ENCODE measurements at regions not wholly inside any gene's neighbourhood (a gene's known extent, or its start where the extent isn't known, plus 50 kb on each side); places are given as distances from the start of the nearest gene placed in this dataset.

DNA sequence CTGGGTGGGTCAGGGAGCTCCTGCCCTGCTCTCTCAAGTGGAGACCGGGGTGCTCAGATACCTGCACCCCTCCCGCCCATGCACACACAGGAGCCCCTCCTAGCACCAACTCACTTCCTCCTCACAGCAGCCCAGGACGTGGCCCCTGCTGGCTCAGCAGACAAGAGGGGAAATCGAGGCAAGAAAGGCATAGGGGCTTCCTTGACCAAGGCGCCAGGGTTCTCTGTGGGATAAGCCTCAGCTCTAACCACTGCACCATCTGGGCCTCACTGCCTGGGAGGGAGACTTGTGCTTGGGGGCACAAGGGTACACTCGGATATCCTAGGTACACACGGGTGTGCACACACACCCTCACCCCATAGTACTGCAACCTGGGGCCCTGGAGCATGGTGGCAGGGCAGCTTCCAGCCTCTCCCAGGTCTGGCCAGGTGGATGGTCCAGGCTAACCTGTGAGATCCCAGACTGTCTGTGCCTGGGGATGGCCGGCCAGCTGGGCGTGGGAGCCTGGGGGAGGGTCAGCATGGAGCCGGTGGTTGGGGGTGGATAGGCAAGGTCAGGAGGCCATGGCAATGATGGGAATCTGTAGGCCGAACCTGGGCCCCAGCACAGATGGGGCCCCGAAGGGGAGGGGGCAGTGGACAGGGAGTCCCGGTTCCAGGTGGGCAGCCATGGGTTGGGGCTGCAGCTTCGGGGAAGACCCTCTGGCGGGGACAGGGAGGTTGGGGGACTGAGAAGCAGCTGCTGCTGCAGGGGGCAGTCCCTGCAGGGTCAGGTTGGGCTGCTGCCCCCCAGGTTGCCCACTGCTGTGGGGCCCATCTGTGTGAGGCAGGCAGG is 312.4 kb downstream of the TMEM121 start:
- peaks cover 53% of the 10 kb centered on the region for H3K9me3 Mint-ChIP-seq
- TF ChIP-seq, protein P1, sequence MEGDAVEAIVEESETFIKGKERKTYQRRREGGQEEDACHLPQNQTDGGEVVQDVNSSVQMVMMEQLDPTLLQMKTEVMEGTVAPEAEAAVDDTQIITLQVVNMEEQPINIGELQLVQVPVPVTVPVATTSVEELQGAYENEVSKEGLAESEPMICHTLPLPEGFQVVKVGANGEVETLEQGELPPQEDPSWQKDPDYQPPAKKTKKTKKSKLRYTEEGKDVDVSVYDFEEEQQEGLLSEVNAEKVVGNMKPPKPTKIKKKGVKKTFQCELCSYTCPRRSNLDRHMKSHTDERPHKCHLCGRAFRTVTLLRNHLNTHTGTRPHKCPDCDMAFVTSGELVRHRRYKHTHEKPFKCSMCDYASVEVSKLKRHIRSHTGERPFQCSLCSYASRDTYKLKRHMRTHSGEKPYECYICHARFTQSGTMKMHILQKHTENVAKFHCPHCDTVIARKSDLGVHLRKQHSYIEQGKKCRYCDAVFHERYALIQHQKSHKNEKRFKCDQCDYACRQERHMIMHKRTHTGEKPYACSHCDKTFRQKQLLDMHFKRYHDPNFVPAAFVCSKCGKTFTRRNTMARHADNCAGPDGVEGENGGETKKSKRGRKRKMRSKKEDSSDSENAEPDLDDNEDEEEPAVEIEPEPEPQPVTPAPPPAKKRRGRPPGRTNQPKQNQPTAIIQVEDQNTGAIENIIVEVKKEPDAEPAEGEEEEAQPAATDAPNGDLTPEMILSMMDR (IDR thresholded peaks at IDR 0.05), result no peak
- H3K4me1 Mint-ChIP-seq (ENCODE audit: low read depth), result no peaks in the 10 kb centered on the region
- H3K27me3 Mint-ChIP-seq (ENCODE audit: insufficient read depth), result peaks cover 3% of the 10 kb centered on the region
- no peak overlapping the region for H3K4me3 Mint-ChIP-seq
- no peak for DNase-seq
- H3K27ac Mint-ChIP-seq, result no peak overlapping the region
- peaks cover 8% of the 10 kb centered on the region; the same call in 1 of the 2 replicates for H3K36me3 Mint-ChIP-seq (ENCODE audit: low read depth)

DNA sequence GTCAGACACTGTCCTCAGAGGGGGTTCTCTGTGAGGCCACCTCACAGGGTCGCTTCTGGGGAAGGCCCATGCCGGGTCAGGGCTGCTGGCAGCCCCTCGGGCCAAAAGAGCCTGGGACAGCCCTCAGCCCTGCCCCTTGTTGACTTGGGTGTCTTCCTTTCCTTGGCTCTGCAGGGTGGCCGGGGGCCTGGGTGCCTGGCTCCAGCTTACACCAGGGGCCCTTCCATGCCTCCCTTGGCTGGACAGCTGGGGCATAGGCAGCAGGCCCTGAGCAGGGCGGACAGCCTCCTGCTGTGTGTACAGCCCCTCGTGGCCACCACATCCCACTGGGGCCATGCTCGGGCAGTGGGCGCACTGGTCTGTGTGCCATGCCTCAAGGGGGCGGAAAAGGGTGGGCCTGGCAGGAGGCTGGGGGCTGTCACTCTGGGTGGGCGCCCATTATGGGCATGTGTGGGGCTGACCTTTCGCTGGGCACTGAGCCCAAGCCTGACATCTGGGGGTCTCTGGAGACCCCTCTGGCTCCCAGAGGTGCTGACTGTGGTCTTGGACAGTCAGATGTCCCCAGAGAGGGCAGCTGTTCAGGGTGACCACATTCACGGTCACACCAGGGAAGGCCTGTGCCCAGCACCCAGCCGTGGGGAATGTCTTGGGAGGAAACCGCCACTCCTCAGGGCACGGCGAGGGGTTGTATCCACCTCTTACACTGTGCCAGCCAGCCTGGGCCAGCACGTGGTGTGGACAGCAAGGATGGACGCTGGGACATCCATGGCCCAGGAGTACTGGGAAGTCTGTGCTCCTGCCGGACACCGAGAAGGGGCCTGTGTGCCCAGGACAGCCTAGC is 313.3 kb downstream of the TMEM121 start:
- TF ChIP-seq, protein P1 (IDR thresholded peaks at IDR 0.05), result no peak
- Mint-ChIP-seq H3K27ac (no peak overlapping the region), H3K4me1 (ENCODE audit: low read depth) (no peaks in the 10 kb centered on the region), H3K36me3 (ENCODE audit: low read depth) (peaks cover 8% of the 10 kb centered on the region; the same call in 1 of the 2 replicates), H3K27me3 (ENCODE audit: insufficient read depth) (peaks cover 3% of the 10 kb centered on the region), H3K4me3 (no peak overlapping the region), H3K9me3 (peaks cover 52% of the 10 kb centered on the region)
- DNase-seq, result no peak

DNA sequence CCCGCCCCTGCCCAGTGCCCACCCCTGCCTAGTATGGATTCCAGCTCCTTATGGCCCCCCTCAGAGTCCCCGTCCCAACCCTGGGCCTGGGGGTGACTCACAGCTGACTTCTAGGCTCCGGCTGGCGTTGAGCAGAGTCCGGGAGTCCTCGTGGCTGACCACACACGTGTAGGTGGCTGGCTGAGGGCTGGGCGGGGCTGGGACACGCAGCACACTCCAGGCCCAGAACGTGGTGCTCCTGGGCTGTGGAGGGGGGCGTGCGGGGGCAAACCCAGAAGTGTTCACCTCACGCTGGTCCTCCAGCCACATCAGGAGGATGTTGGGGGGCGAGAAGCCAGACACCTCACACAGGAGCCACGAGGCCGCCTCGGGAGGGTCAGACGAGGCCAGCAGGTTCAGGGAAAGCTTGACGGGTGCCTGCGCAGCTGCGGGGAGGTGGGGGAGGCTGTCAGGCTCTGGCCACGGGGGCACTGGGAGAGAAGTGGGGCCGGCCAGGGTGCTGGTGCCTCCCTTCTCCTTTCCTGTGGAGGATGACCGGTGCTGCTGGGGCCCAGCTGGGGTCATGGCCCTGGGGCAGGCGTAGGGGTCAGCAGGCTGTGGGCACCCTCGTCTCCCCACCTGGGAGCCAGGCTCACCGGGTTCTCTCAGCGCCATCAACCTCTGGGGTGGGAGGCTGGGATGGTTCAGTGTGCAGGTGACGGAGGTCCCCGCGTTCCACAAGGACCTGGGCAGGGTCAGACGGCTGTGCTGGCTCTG is 314.1 kb downstream of the TMEM121 start:
- peaks cover 8% of the 10 kb centered on the region; the same call in 1 of the 2 replicates for H3K36me3 Mint-ChIP-seq (ENCODE audit: low read depth)
- peaks cover 3% of the 10 kb centered on the region for H3K27me3 Mint-ChIP-seq (ENCODE audit: insufficient read depth)
- DNase-seq, result no peak
- no peaks in the 10 kb centered on the region for H3K4me1 Mint-ChIP-seq (ENCODE audit: low read depth)
- peaks cover 59% of the 10 kb centered on the region for H3K9me3 Mint-ChIP-seq
- H3K4me3 Mint-ChIP-seq, result no peak overlapping the region
- H3K27ac Mint-ChIP-seq, result no peak overlapping the region
- TF ChIP-seq, protein P1 (IDR thresholded peaks at IDR 0.05), result no peak

DNA sequence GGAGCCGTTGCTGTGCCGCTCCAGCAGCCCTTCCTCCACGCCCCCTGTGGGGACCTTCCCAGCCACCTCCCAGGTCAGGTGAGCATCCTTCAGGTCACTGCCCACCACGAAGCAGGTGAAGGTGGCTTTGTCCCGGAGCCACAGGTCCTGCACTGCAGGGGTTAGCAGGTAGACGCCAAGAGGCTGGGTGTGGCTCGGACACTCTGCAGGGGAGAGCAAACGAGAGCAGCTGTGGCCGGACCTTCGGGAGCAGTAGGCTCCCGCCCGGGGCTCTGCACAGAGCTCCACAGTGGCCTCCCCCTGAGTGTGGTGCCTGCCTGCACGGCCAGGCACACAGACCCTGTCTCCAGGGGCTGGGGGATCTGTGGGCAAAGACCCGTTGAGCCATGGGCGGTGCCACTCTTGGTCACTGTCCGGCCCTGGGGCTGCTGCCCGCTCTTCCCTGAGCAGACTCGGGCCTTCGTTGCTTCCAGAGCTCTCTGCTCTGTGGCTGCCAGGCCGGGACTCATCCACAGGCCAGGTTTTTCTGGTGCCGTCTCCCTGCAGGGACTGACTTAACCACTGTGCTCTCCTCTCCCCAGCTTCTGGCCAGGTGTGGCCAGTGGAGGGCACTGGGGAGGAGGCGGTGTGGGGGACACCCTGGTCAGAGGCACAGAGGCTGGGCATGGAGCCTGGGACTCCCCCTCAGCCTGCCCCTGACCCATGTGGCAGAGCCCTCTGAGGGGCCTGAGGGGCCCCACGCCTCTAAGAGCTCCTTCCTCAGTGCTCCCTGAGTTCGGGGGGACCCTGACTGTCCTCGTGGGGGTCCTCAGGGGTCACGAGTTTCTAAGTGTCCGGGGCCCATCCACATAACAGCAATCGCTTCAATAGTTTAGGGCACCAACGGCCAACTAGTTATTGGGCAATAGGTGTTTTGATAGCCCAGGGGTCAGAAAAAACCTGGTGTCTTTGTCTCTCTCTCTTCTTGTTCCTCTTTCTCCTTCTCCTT is 314.9 kb downstream of the TMEM121 start:
- H3K4me3 Mint-ChIP-seq, result no peak overlapping the region

More for the DNA sequence above, 314.9 kb downstream of the TMEM121 start:
- Mint-ChIP-seq H3K27me3 (ENCODE audit: insufficient read depth) (peaks cover 3% of the 10 kb centered on the region), H3K4me1 (ENCODE audit: low read depth) (no peaks in the 10 kb centered on the region), H3K9me3 (peaks cover 54% of the 10 kb centered on the region), H3K27ac (no peak overlapping the region), H3K36me3 (ENCODE audit: low read depth) (peaks cover 10% of the 10 kb centered on the region; the same call in 1 of the 2 replicates)
- DNase-seq, result no peak
- TF ChIP-seq, protein P1 (IDR thresholded peaks at IDR 0.05), result no peak
